Tibial artery (tissue), 4 donors: ENCODE measurements at regions not wholly inside any gene's neighbourhood (a gene's known extent, or its start where the extent isn't known, plus 50 kb on each side); places are given as distances from the start of the nearest gene placed in this dataset.

ENCODE experiments used
- DNase-seq, 2 donors: peaks; one replicate each; pipeline ENCODE4 v3.0.0-alpha.2; 2019
- H3K27ac ChIP-seq, 2 donors: fragments of 200-600 bp; sonication (generic) in 1 of 2; 1 replicate in 1 of 2; 2 replicates in 1 of 2; pipeline ENCODE4 v1.5.1; 2018 to 2019; ENCODE audit warnings: mild to moderate bottlenecking in 1 of 2
- H3K27me3 ChIP-seq, 2 donors: fragments of 200-600 bp; sonication (generic) in 1 of 2; one replicate each; pipeline versions ENCODE4 v1.5.1 to v1.6.0; 2016 to 2019
- H3K36me3 ChIP-seq, 3 donors: fragments of 200-600 bp; sonication (generic) in 2 of 3; one replicate each; pipeline ENCODE4 v1.5.1; 2016 to 2019; ENCODE audit warnings: mild to moderate bottlenecking in 2 of 3
- H3K4me1 ChIP-seq, 4 donors: fragments of 200-600 bp; sonication (generic) in 2 of 4; 1 replicate in 3 of 4; 2 replicates in 1 of 4; pipeline ENCODE4 v1.5.1; 2016 to 2019
- H3K4me3 ChIP-seq, 2 donors: fragments of 200-600 bp; sonication (generic) in 1 of 2; 1 replicate in 1 of 2; 2 replicates in 1 of 2; pipeline ENCODE4 v1.5.1; 2018 to 2019; ENCODE audit warnings: mild to moderate bottlenecking in 2 of 2
- H3K9me3 ChIP-seq, 3 donors: fragments of 200-600 bp; sonication (generic) in 1 of 3; one replicate each; pipeline ENCODE4 v1.5.1; 2016 to 2019
- intact Hi-C: fragments of 100-400 bp; cut with DNase I; formaldehyde crosslinking; loops from one replicate; pipeline ENCODE4 v1.15.0; 2023; ENCODE audit warnings: low total_unique reads
- TF ChIP-seq, protein P1 (sequence below), 2 experiments: fragments of 200-600 bp in 1 of 2; fragments of 450-650 bp in 1 of 2; IDR thresholded peaks; one replicate each; pipeline ENCODE4 v1.5.1; 2017 to 2019; ENCODE audit warnings: antibody characterized with exemption in 2 of 2, mild to moderate bottlenecking in 1 of 2, moderate library complexity in 1 of 2

- Histone ChIP-seq H3K27ac (no peak overlapping the region), H3K4me1 (no peaks in the 10 kb centered on the region), H3K27me3 (no peaks in the 10 kb centered on the region), H3K9me3 (peaks cover 0 to 13% (median 4%) of the 10 kb centered on the region in 3 donors), H3K36me3 (no peaks in the 10 kb centered on the region), H3K4me3 (no peak overlapping the region)
- intact Hi-C loops: no loop called here
- TF ChIP-seq, protein P1, sequence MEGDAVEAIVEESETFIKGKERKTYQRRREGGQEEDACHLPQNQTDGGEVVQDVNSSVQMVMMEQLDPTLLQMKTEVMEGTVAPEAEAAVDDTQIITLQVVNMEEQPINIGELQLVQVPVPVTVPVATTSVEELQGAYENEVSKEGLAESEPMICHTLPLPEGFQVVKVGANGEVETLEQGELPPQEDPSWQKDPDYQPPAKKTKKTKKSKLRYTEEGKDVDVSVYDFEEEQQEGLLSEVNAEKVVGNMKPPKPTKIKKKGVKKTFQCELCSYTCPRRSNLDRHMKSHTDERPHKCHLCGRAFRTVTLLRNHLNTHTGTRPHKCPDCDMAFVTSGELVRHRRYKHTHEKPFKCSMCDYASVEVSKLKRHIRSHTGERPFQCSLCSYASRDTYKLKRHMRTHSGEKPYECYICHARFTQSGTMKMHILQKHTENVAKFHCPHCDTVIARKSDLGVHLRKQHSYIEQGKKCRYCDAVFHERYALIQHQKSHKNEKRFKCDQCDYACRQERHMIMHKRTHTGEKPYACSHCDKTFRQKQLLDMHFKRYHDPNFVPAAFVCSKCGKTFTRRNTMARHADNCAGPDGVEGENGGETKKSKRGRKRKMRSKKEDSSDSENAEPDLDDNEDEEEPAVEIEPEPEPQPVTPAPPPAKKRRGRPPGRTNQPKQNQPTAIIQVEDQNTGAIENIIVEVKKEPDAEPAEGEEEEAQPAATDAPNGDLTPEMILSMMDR (IDR thresholded peaks at IDR 0.05): no peak
- DNase-seq: no peak
These were observed 119.7 kb upstream of the FAM3C start for GRCh38 chr7:121515630-121516401.

DNA sequence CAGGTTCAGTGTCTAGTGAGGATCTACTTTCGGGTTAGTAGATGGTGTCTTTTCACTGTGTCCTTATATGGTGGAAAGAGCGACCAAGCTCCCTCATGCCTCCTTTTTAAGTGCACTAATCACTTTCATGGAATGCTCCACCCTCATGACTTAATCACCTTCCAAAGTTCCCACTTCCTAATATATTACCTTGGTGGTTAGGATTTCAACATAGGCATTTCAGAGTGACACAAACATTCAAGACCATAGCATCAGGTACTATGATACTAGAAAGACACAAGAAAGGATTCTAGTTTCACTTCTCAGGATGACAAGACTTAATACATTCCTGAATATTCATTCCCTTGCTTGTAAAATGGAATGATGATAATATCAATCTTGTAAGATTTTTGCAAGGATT lies 119.1 kb upstream of the FAM3C start:
- Histone ChIP-seq H3K36me3 (no peaks in the 10 kb centered on the region), H3K4me3 (no peak overlapping the region), H3K27me3 (no peaks in the 10 kb centered on the region), H3K4me1 (no peaks in the 10 kb centered on the region), H3K9me3 (peaks cover 0 to 18% (median 8%) of the 10 kb centered on the region in 3 donors), H3K27ac (no peak overlapping the region)
- TF ChIP-seq, protein P1 (IDR thresholded peaks at IDR 0.05): no peak
- DNase-seq: no peak
- intact Hi-C loops: no loop called here

DNA sequence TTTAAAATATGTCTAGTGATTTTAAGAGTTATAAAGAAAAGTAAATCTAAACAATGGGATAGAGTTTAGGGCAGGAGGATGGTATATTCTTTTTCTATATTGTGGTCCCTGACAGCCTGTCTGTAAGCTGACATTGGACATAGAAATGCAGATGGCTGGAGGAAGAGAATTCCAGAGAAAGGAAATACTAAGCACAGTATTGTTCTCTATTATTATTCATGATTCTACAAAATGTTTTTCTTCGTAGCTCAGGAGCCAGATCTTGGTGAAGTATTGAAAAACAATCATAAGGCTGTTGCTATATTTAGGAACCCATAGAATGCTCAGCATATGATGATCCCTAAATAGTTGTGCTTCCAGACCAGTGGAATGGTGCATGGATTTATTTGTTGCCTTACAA lies 117.0 kb upstream of the FAM3C start:
- TF ChIP-seq, protein P1 (IDR thresholded peaks at IDR 0.05): no peak
- no peaks in the 10 kb centered on the region for H3K36me3 ChIP-seq
- H3K27me3 ChIP-seq: no peaks in the 10 kb centered on the region
- H3K9me3 ChIP-seq: peaks cover 0 to 21% (median 8%) of the 10 kb centered on the region in 3 donors
- no peak overlapping the region for H3K4me3 ChIP-seq
- H3K27ac ChIP-seq: no peak overlapping the region
- DNase-seq: no peak
- no peaks in the 10 kb centered on the region for H3K4me1 ChIP-seq
- intact Hi-C loops: no loop called here

GRCh38 chr7:121510858-121511482 lies 114.9 kb upstream of the FAM3C start:
- no peak overlapping the region for H3K27ac ChIP-seq
- H3K27me3 ChIP-seq: no peaks in the 10 kb centered on the region
- H3K4me1 ChIP-seq: no peaks in the 10 kb centered on the region
- H3K9me3 ChIP-seq: peaks cover 0 to 21% (median 8%) of the 10 kb centered on the region in 3 donors
- H3K4me3 ChIP-seq: no peak overlapping the region
- intact Hi-C loops: no loop called here
- TF ChIP-seq, protein P1 (IDR thresholded peaks at IDR 0.05): no peak
- DNase-seq: no peak
- no peaks in the 10 kb centered on the region for H3K36me3 ChIP-seq

- H3K9me3 ChIP-seq: peaks cover 0 to 21% (median 8%) of the 10 kb centered on the region in 3 donors
- no peaks in the 10 kb centered on the region for H3K36me3 ChIP-seq
- intact Hi-C loops: no loop called here
- DNase-seq: no peak
- no peak overlapping the region for H3K4me3 ChIP-seq
- no peaks in the 10 kb centered on the region for H3K4me1 ChIP-seq
- TF ChIP-seq, protein P1 (IDR thresholded peaks at IDR 0.05): no peak
- no peaks in the 10 kb centered on the region for H3K27me3 ChIP-seq
- H3K27ac ChIP-seq: no peak overlapping the region
These were observed 114.2 kb upstream of the FAM3C start for GRCh38 chr7:121510302-121510701.
